GM12878 (cell line): ENCODE measurements at regions not wholly inside any gene's neighbourhood (a gene's known extent, or its start where the extent isn't known, plus 50 kb on each side); places are given as distances from the start of the nearest gene placed in this dataset.

ENCODE experiments used
- ATAC-seq: fragments of 200-7000 bp; cut with Tn5 transposase; 3 replicates; pipeline ENCODE4 v1.9.1; 2020; ENCODE audit warnings: mild to moderate bottlenecking, moderate library complexity
- BruUV-seq: library from RNA; stranded (reverse); fragments of 400-500 nt; replicated peaks from 2 replicates; lab custom pipeline; 2021; lab: Mats Ljungman, UMichigan
- CTCF ChIA-PET: fragments of 300-600 bp; sonication (Branson Sonifier 250); formaldehyde crosslinking; extraction: SDS; loops from one replicate; lab custom pipeline; 2021; ENCODE audit warnings: inconsistent platforms; lab: Yijun Ruan, JAX
- POLR2A ChIA-PET: fragments of 350-600 bp; formaldehyde crosslinking; extraction: SDS; loops from one replicate; lab custom pipeline; 2021; ENCODE audit warnings: inconsistent platforms; lab: Charles Lee
- RAD21 ChIA-PET: fragments of 300-600 bp; sonication (Branson Sonifier 250); formaldehyde crosslinking; loops from one replicate; lab custom pipeline; 2023; ENCODE audit warnings: antibody characterized with exemption; ENCODE audit not compliant: unreplicated experiment; lab: Charles Lee
- SMC1A ChIA-PET: fragments of 300-600 bp; sonication (Branson Sonifier 250); formaldehyde crosslinking; loops from one replicate; lab custom pipeline; 2023; ENCODE audit not compliant: unreplicated experiment, uncharacterized antibody; lab: Charles Lee
- DNase-seq: peaks from one replicate; pipeline ENCODE4 v3.0.0-alpha.2; 2011; ENCODE audit warnings: low read depth, low spot score
- FAIRE-seq: peaks from 3 replicates; lab custom pipeline; 2011; peaks lifted over from hg19 to GRCh38; lab: Jason Lieb, UNC
- H2AFZ ChIP-seq: 2 replicates; pipeline ENCODE4 v1.6.0; 2011; ENCODE audit warnings: low read depth, low read length, control low read depth; ENCODE audit not compliant: control insufficient read depth
- H3K27ac ChIP-seq: 2 replicates; pipeline ENCODE4 v1.5.1; 2011; ENCODE audit warnings: control low read depth; ENCODE audit not compliant: control insufficient read depth, insufficient read depth
- H3K27me3 ChIP-seq, 2 experiments: replicated peaks in 1 of 2; 2 replicates each; pipeline versions ENCODE4 v1.6.0 to v1.6.1; 2011; ENCODE audit warnings: low read length in 1 of 2; ENCODE audit not compliant: control insufficient read depth in 2 of 2, insufficient read depth in 2 of 2
- H3K36me3 ChIP-seq, 2 experiments: 2 replicates each; pipeline ENCODE4 v1.5.1; 2011; ENCODE audit warnings: low read length in 1 of 2; ENCODE audit not compliant: control insufficient read depth in 2 of 2, insufficient read depth in 2 of 2
- H3K4me1 ChIP-seq: 2 replicates; pipeline ENCODE4 v1.6.1; 2011; ENCODE audit warnings: mild to moderate bottlenecking, low read length, moderate library complexity, mixed read lengths; ENCODE audit not compliant: control insufficient read depth, insufficient read depth
- H3K4me2 ChIP-seq: 2 replicates; pipeline ENCODE4 v1.6.0; 2011; ENCODE audit warnings: control low read depth; ENCODE audit not compliant: control insufficient read depth, insufficient read depth
- H3K4me3 ChIP-seq: fragments of 200-600 bp; sonication (generic); 2 replicates; pipeline ENCODE4 v1.5.1; 2016
- H3K79me2 ChIP-seq: 2 replicates; pipeline ENCODE4 v1.6.0; 2011; ENCODE audit warnings: low read length; ENCODE audit not compliant: control insufficient read depth, insufficient read depth
- H3K9ac ChIP-seq: 2 replicates; pipeline ENCODE4 v1.8.0; 2011; ENCODE audit warnings: low read length, control low read depth, mixed read lengths; ENCODE audit not compliant: control insufficient read depth, insufficient read depth
- H3K9me3 ChIP-seq: replicated peaks from 3 replicates; pipeline ENCODE4 v1.5.1; 2011; ENCODE audit warnings: mild to moderate bottlenecking, low read length; ENCODE audit not compliant: control insufficient read depth, insufficient read depth
- H4K20me1 ChIP-seq: 2 replicates; pipeline ENCODE4 v1.6.0; 2011; ENCODE audit not compliant: control insufficient read depth, insufficient read depth
- MTA3 ChIP-seq: IDR thresholded peaks from 2 replicates; pipeline ENCODE4 v1.6.1; 2012; ENCODE audit warnings: low read length, inconsistent platforms, borderline replicate concordance
- POLR2AphosphoS2 ChIP-seq: IDR thresholded peaks from 2 replicates; pipeline ENCODE4 v1.6.1; 2011; ENCODE audit warnings: low read depth, mild to moderate bottlenecking, low read length, improper control_type of control experiment, moderate library complexity
- POLR2AphosphoS5 ChIP-seq: IDR thresholded peaks from 2 replicates; pipeline ENCODE4 v1.6.1; 2011; ENCODE audit warnings: mild to moderate bottlenecking, low read length, inconsistent platforms
- SIN3A ChIP-seq: IDR thresholded peaks from 2 replicates; pipeline ENCODE4 v1.6.1; 2012; ENCODE audit warnings: low read depth, low read length, improper control_type of control experiment
- SRF ChIP-seq, 2 experiments: IDR thresholded peaks; 2 replicates each; pipeline ENCODE4 v1.6.1; 2011; ENCODE audit warnings: low read depth in 2 of 2, low read length in 2 of 2, mild to moderate bottlenecking in 1 of 2, moderate library complexity in 1 of 2
- TCF12 ChIP-seq: IDR thresholded peaks from 2 replicates; pipeline ENCODE4 v1.6.1; 2011; ENCODE audit warnings: low read depth, mild to moderate bottlenecking, low read length
- ZNF384 ChIP-seq: IDR thresholded peaks from 2 replicates; pipeline ENCODE4 v1.6.1; 2012; ENCODE audit warnings: low read depth, mild to moderate bottlenecking, low read length, improper control_type of control experiment, borderline replicate concordance
- ZNF622 ChIP-seq: fragments of 450-650 bp; IDR thresholded peaks from 2 replicates; pipeline ENCODE4 v1.6.1; 2017; ENCODE audit warnings: mild to moderate bottlenecking, inconsistent platforms
- WGBS: methylation state at CpG from one replicate; pipeline ENCODE4 v1.1.6; 2016; ENCODE audit warnings: low lambda C conversion rate; ENCODE audit not compliant: insufficient replicate concordance, insufficient coverage; ENCODE audit errors: missing lambda C conversion rate; 5-methylcytosine and 5-hydroxymethylcytosine counted together
- in situ Hi-C: fragments of 300-500 bp; cut with MboI; formaldehyde crosslinking; loops from 9 replicates; pipeline ENCODE4 v1.14.3; 2018; ENCODE audit warnings: mixed read lengths
- intact Hi-C: fragments of 100-400 bp; cut with micrococcal nuclease; formaldehyde crosslinking; loops from one replicate; pipeline ENCODE4 v1.14.2; 2022; ENCODE audit not compliant: unreplicated experiment
- TF ChIP-seq, protein P1 (sequence below): fragments of 450-650 bp; IDR thresholded peaks from 2 replicates; pipeline ENCODE4 v1.6.1; 2016; ENCODE audit warnings: mild to moderate bottlenecking
- TF ChIP-seq, protein P2 (sequence below): fragments of 450-650 bp; IDR thresholded peaks from 2 replicates; pipeline ENCODE4 v1.6.1; 2017; ENCODE audit warnings: low read depth, mild to moderate bottlenecking, moderate library complexity
- TF ChIP-seq, protein P3 (sequence below): fragments of 450-650 bp; conservative IDR thresholded peaks from 2 replicates; pipeline ENCODE4 v1.6.1; 2017; ENCODE audit warnings: mild to moderate bottlenecking, moderate library complexity
- TF ChIP-seq, protein P4 (sequence below): fragments of 150-350 bp; IDR thresholded peaks from 2 replicates; pipeline ENCODE4 v1.6.1; 2014; ENCODE audit warnings: mild to moderate bottlenecking, low read depth, low read length

DNA sequence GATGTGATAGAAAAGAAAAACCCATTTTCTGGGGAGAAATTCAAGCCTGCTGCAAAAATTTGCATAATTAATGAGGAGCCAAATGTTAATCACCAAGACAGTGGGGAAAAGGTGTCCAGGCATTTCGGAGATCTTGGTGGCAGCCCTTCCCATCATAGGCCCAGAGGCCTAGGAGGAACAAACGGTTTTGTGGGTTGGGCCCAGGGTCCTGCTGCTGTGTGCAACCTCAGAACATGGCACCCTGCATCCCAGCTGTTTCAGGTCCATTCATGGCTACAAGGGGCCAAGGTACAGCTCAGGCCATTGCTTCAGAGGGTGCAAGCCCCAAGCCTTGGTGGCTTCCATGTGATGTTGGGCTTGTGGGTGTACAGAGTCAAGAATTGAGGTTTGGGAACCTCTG, 189.8 kb upstream of the IMPG1 start:
- SMC1A ChIA-PET, result no interaction called here

More for the DNA sequence above, 189.8 kb upstream of the IMPG1 start:
- H2AFZ ChIP-seq, result no peak overlapping the region
- no peaks in the 10 kb centered on the region; the same call in 2 of the 3 replicates for H3K9me3 ChIP-seq
- FAIRE-seq (no peak), DNase-seq (no peak), ATAC-seq (no peak)
- no peaks in the 10 kb centered on the region for H3K4me1 ChIP-seq
- no peak overlapping the region for H3K4me3 ChIP-seq
- H3K27me3 ChIP-seq, result no peaks in the 10 kb centered on the region
- CTCF ChIA-PET, result no interaction called here
- intact Hi-C loops (no loop called here), in situ Hi-C loops (no loop called here)
- no peak overlapping the region for H3K9ac ChIP-seq
- no peaks in the 10 kb centered on the region for H3K79me2 ChIP-seq
- whole genome bisulfite sequencing, result 4% methylated on average over 2 of the region's 2 CpGs
- POLR2A ChIA-PET, result no interaction called here
- TF ChIP-seq SIN3A (no peak), ZNF622 (no peak), ZNF384 (no peak), MTA3 (no peak), SRF (IDR thresholded peaks at IDR 0.05; ENCODE audit: low read depth in 2 of 2, low read length in 2 of 2) (no peak), POLR2AphosphoS2 (no peak), TCF12 (no peak), POLR2AphosphoS5 (no peak)
- TF ChIP-seq, protein P1, sequence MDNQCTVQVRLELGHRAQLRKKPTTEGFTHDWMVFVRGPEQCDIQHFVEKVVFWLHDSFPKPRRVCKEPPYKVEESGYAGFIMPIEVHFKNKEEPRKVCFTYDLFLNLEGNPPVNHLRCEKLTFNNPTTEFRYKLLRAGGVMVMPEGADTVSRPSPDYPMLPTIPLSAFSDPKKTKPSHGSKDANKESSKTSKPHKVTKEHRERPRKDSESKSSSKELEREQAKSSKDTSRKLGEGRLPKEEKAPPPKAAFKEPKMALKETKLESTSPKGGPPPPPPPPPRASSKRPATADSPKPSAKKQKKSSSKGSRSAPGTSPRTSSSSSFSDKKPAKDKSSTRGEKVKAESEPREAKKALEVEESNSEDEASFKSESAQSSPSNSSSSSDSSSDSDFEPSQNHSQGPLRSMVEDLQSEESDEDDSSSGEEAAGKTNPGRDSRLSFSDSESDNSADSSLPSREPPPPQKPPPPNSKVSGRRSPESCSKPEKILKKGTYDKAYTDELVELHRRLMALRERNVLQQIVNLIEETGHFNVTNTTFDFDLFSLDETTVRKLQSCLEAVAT, result no peak
- TF ChIP-seq, protein P2, sequence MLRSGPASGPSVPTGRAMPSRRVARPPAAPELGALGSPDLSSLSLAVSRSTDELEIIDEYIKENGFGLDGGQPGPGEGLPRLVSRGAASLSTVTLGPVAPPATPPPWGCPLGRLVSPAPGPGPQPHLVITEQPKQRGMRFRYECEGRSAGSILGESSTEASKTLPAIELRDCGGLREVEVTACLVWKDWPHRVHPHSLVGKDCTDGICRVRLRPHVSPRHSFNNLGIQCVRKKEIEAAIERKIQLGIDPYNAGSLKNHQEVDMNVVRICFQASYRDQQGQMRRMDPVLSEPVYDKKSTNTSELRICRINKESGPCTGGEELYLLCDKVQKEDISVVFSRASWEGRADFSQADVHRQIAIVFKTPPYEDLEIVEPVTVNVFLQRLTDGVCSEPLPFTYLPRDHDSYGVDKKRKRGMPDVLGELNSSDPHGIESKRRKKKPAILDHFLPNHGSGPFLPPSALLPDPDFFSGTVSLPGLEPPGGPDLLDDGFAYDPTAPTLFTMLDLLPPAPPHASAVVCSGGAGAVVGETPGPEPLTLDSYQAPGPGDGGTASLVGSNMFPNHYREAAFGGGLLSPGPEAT, result no peak
- TF ChIP-seq, protein P3, sequence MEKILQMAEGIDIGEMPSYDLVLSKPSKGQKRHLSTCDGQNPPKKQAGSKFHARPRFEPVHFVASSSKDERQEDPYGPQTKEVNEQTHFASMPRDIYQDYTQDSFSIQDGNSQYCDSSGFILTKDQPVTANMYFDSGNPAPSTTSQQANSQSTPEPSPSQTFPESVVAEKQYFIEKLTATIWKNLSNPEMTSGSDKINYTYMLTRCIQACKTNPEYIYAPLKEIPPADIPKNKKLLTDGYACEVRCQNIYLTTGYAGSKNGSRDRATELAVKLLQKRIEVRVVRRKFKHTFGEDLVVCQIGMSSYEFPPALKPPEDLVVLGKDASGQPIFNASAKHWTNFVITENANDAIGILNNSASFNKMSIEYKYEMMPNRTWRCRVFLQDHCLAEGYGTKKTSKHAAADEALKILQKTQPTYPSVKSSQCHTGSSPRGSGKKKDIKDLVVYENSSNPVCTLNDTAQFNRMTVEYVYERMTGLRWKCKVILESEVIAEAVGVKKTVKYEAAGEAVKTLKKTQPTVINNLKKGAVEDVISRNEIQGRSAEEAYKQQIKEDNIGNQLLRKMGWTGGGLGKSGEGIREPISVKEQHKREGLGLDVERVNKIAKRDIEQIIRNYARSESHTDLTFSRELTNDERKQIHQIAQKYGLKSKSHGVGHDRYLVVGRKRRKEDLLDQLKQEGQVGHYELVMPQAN, result no peak
- TF ChIP-seq, protein P4, sequence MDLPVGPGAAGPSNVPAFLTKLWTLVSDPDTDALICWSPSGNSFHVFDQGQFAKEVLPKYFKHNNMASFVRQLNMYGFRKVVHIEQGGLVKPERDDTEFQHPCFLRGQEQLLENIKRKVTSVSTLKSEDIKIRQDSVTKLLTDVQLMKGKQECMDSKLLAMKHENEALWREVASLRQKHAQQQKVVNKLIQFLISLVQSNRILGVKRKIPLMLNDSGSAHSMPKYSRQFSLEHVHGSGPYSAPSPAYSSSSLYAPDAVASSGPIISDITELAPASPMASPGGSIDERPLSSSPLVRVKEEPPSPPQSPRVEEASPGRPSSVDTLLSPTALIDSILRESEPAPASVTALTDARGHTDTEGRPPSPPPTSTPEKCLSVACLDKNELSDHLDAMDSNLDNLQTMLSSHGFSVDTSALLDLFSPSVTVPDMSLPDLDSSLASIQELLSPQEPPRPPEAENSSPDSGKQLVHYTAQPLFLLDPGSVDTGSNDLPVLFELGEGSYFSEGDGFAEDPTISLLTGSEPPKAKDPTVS, result no peak
- no peaks in the 10 kb centered on the region for H3K36me3 ChIP-seq
- no peaks in the 10 kb centered on the region for H4K20me1 ChIP-seq
- H3K27ac ChIP-seq, result no peak overlapping the region
- no peak overlapping the region for H3K4me2 ChIP-seq
- RAD21 ChIA-PET, result no interaction called here
- no TSS peak for BruUV-seq
